GM10266 (cell line): ENCODE measurements at regions not wholly inside any gene's neighbourhood (a gene's known extent, or its start where the extent isn't known, plus 50 kb on each side); places are given as distances from the start of the nearest gene placed in this dataset.

Experiments
- DNase-seq: peaks from one replicate; pipeline ENCODE4 v3.0.0; 2012; ENCODE audit errors: extremely low spot score
- CTCF ChIP-seq: IDR thresholded peaks from 2 replicates; pipeline ENCODE4 v1.5.1; 2012; ENCODE audit warnings: mild to moderate bottlenecking, low read depth; ENCODE audit not compliant: control insufficient read depth, insufficient read depth; ENCODE audit errors: missing control alignments

DNA sequence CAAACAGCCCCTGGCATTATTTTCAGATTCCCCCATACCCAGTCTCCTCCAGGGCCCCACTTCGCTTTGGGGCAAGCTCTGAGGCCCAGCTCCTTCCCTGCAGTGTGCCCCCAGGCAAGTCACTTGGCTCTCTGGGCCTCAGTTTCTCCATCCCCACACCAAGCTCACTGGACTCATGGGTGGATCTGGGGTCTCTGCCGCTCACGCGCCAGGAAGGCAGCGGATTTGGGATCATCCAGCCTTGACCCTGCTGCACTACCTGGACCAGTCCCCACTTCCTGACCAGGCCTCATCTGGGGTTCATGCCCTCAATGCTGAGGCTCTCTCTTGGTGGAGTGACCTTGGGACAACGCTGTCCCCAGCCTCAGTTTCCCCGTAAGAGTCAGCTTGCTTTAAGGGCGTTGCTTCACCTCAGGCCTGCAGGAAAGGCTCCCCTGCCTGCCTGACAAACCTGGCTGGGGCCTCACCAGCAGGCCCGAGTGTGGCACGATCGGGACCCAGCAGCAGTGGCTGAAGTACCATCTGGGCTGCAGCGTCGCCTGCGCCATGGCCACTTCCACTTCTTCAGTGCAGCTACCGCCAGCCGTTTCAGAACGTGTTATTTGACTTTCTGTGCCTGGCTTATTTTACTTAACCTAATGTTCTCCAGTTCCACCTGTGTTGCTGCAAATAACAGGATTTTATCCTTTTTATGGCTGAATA, 519.6 kb upstream of the SEMA6A start:
- no peak for DNase-seq
- TF ChIP-seq CTCF: no peak

DNA sequence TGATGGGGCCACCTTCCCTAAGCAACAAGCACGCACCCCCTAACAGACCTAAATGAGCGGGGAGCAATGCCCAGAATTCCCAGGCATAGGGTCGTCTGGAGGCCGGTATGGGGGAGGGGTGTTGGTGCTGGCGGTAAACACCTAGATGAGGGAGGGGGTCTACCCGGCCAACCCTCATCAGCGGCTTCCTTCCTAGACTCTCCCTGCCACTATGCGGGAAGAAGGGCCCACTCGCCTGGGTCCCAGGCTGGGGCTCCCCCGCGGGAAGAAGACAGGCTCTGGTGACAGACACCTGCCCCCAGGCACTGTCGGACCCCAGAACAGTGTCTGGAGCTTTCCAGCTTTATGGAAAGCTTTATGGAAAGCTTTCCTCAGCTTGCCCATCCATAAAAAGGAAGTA, 519.0 kb upstream of the SEMA6A start:
- DNase-seq: no peak
- no peak for TF ChIP-seq CTCF

GRCh38 chr5:117089001-117089400, 514.4 kb upstream of the SEMA6A start:
- TF ChIP-seq CTCF: no peak
- DNase-seq: no peak

- no peak for DNase-seq
- no peak for TF ChIP-seq CTCF
These were observed 513.6 kb upstream of the SEMA6A start for GRCh38 chr5:117088176-117088575.

DNA sequence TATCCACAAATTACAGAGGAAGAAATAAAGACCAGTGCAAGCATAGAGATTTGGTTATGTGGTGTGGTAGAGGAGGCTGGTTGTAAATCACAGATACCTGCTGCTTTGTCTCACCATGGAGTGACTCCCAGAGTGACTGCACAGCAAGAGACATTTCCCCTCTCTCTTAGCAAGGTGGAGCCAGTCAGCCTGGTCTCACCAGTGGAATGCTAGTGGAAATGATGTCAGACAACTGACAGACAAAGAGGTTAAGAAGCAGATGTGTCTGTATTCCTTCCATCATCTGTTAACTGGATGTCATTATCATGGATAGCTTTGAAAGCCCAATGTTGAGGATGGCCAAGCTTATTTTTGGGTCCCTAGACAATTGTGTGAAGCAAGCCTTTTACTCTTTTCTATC, 509.4 kb upstream of the SEMA6A start:
- no peak for DNase-seq
- TF ChIP-seq CTCF: no peak

GRCh38 chr5:117082977-117083376, 508.4 kb upstream of the SEMA6A start:
- no peak for TF ChIP-seq CTCF
- no peak for DNase-seq

GRCh38 chr5:117077142-117077541, 502.5 kb upstream of the SEMA6A start:
- peak; percentile 7 for DNase-seq

More at GRCh38 chr5:117077142-117077541, 502.5 kb upstream of the SEMA6A start:
- peak; percentile 51 for TF ChIP-seq CTCF
